ENCODE measurements at regions not wholly inside any gene's neighbourhood (a gene's known extent, or its start where the extent isn't known, plus 50 kb on each side); places are given as distances from the start of the nearest gene placed in this dataset.

- TF ChIP-seq CTCF (IDR thresholded peaks at IDR 0.05) = no peak
- TF ChIP-seq POLR2A (IDR thresholded peaks at IDR 0.05) = no peak
Measured at GRCh38 chr18:48485828-48486405, 52.9 kb upstream of the CTIF start.

Measured in right lobe of liver (tissue), 4 donors.